Keratinocyte (primary cell): ENCODE measurements at regions not wholly inside any gene's neighbourhood (a gene's known extent, or its start where the extent isn't known, plus 50 kb on each side); places are given as distances from the start of the nearest gene placed in this dataset.

Experiments
- DNase-seq: peaks from one replicate; pipeline ENCODE4 v3.0.0-alpha.2; 2011; ENCODE audit warnings: low read depth, missing footprints, low spot score
- FAIRE-seq: peaks from 2 replicates; lab custom pipeline; 2011; peaks lifted over from hg19 to GRCh38; lab: Jason Lieb, UNC
- H2AFZ ChIP-seq: 2 replicates; pipeline ENCODE4 v1.6.0; 2012; ENCODE audit warnings: low read length, control low read depth, inconsistent platforms; ENCODE audit not compliant: control insufficient read depth
- H3K27ac ChIP-seq: 2 replicates; pipeline ENCODE4 v1.5.1; 2011; ENCODE audit warnings: low read length; ENCODE audit not compliant: control insufficient read depth, insufficient read depth
- H3K27me3 ChIP-seq: 3 replicates; pipeline ENCODE4 v1.6.0; 2011; ENCODE audit warnings: low read length; ENCODE audit not compliant: control insufficient read depth, insufficient read depth; ENCODE audit errors: extremely low read depth
- H3K36me3 ChIP-seq, 2 experiments: 2 replicates in 1 of 2; 3 replicates in 1 of 2; pipeline ENCODE4 v1.5.1; 2011; ENCODE audit warnings: low read length in 2 of 2, mild to moderate bottlenecking in 1 of 2; ENCODE audit not compliant: control insufficient read depth in 2 of 2, insufficient read depth in 2 of 2; ENCODE audit errors: extremely low read depth in 1 of 2
- H3K4me1 ChIP-seq: 3 replicates; pipeline ENCODE4 v1.5.1; 2011; ENCODE audit warnings: low read length; ENCODE audit not compliant: control insufficient read depth, insufficient read depth; ENCODE audit errors: extremely low read depth
- H3K4me2 ChIP-seq: 3 replicates; pipeline ENCODE4 v1.6.0; 2011; ENCODE audit warnings: low read depth, low read length; ENCODE audit not compliant: control insufficient read depth, insufficient read depth; ENCODE audit errors: extremely low read depth
- H3K4me3 ChIP-seq, 3 experiments: fragments of 200-600 bp in 1 of 3; sonication (generic) in 1 of 3; 2 replicates in 2 of 3; 3 replicates in 1 of 3; pipeline ENCODE4 v1.5.1; 2011 to 2016; ENCODE audit warnings: low read length in 3 of 3, mild to moderate bottlenecking in 3 of 3, control low read depth in 2 of 3, inconsistent platforms in 1 of 3, low read depth in 1 of 3, mixed read lengths in 1 of 3, mixed run types in 1 of 3, moderate library complexity in 1 of 3; ENCODE audit not compliant: control insufficient read depth in 2 of 3, insufficient read depth in 2 of 3; ENCODE audit errors: extremely low read depth in 1 of 3
- H3K79me2 ChIP-seq: 2 replicates; pipeline ENCODE4 v1.6.0; 2012; ENCODE audit warnings: low read length; ENCODE audit not compliant: control insufficient read depth, insufficient read depth
- H3K9ac ChIP-seq: 3 replicates; pipeline ENCODE4 v1.6.0; 2011; ENCODE audit warnings: low read length; ENCODE audit not compliant: control insufficient read depth, insufficient read depth; ENCODE audit errors: extremely low read depth
- H3K9me1 ChIP-seq: 3 replicates; pipeline ENCODE4 v1.6.0; 2011; ENCODE audit warnings: low read length; ENCODE audit not compliant: control insufficient read depth, insufficient read depth; ENCODE audit errors: extremely low read depth
- H3K9me3 ChIP-seq: 2 replicates; pipeline ENCODE4 v1.5.1; 2012; ENCODE audit warnings: low read depth, low read length; ENCODE audit not compliant: control insufficient read depth
- H4K20me1 ChIP-seq: 3 replicates; pipeline ENCODE4 v1.6.0; 2011; ENCODE audit warnings: low read length; ENCODE audit not compliant: control insufficient read depth, insufficient read depth; ENCODE audit errors: extremely low read depth
- EZH2 ChIP-seq: IDR thresholded peaks from one replicate; pipeline ENCODE4 v1.6.1; 2012; ENCODE audit warnings: inconsistent platforms, mild to moderate bottlenecking, low read length, moderate library complexity
- dilution Hi-C: fragments of 300-500 bp; cut with MboI; formaldehyde crosslinking; loops from one replicate; pipeline ENCODE4 v1.7.0; 2020; ENCODE audit warnings: low sequenced_read_pairs; ENCODE audit not compliant: extremely low pct_ligation_motif_present
- TF ChIP-seq, protein P1 (sequence below), 3 experiments: IDR thresholded peaks in 1 of 3; conservative IDR thresholded peaks in 1 of 3; optimal IDR thresholded peaks in 1 of 3; 2 replicates in 2 of 3; 3 replicates in 1 of 3; pipeline versions ENCODE3 to v1.5.1; 2011; ENCODE audit warnings: low read length in 3 of 3, mild to moderate bottlenecking in 3 of 3, moderate library complexity in 2 of 3, control low read depth in 1 of 3, inconsistent platforms in 1 of 3; ENCODE audit not compliant: insufficient read depth in 2 of 3; ENCODE audit errors: extremely low read depth in 1 of 3

- H3K9ac ChIP-seq, result no peak overlapping the region
- H3K9me1 ChIP-seq, result no peaks in the 10 kb centered on the region
- no peaks in the 10 kb centered on the region for H3K79me2 ChIP-seq
- H3K27me3 ChIP-seq, result no peaks in the 10 kb centered on the region
- no peaks in the 10 kb centered on the region for H4K20me1 ChIP-seq
- H3K9me3 ChIP-seq, result no peaks in the 10 kb centered on the region
- FAIRE-seq, result no peak
- no peak for TF ChIP-seq EZH2
- TF ChIP-seq, protein P1, sequence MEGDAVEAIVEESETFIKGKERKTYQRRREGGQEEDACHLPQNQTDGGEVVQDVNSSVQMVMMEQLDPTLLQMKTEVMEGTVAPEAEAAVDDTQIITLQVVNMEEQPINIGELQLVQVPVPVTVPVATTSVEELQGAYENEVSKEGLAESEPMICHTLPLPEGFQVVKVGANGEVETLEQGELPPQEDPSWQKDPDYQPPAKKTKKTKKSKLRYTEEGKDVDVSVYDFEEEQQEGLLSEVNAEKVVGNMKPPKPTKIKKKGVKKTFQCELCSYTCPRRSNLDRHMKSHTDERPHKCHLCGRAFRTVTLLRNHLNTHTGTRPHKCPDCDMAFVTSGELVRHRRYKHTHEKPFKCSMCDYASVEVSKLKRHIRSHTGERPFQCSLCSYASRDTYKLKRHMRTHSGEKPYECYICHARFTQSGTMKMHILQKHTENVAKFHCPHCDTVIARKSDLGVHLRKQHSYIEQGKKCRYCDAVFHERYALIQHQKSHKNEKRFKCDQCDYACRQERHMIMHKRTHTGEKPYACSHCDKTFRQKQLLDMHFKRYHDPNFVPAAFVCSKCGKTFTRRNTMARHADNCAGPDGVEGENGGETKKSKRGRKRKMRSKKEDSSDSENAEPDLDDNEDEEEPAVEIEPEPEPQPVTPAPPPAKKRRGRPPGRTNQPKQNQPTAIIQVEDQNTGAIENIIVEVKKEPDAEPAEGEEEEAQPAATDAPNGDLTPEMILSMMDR (optimal IDR thresholded peaks at IDR 0.05 in 1 of 3, IDR thresholded peaks at IDR 0.05 in 1 of 3, conservative IDR thresholded peaks at IDR 0.05 in 1 of 3; ENCODE audit: extremely low read depth in 1 of 3, insufficient read depth in 2 of 3, low read length in 3 of 3), result no peak
- H2AFZ ChIP-seq, result no peak overlapping the region
- dilution Hi-C loops, result no loop called here
- no peak overlapping the region for H3K27ac ChIP-seq
- no peak overlapping the region for H3K4me3 ChIP-seq
- H3K4me1 ChIP-seq, result no peaks in the 10 kb centered on the region
- no peaks in the 10 kb centered on the region for H3K36me3 ChIP-seq
- DNase-seq, result no peak
- H3K4me2 ChIP-seq, result no peak overlapping the region
These were observed 245.0 kb downstream of the ACKR3 start for GRCh38 chr2:236814593-236814992.

DNA sequence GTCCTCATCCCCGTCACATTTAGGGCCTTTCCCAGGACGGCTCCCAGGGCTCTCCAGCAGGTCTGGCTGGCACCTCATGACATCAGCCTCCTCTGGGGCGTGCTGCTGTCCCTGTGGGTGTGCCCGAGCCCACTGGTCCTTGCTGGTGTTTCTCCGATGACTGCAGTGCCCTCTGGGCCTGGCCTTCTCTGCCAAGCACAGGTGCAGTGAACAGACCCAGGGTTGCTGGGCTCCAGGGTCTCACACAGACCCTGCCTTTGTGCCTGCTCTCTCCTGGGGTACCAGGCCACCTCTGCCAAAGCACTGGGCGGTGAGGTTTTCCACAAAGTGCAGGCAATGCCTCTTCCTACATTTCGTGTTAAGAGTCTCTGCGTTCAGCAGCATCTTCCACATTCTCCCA, 246.1 kb downstream of the ACKR3 start:
- Histone ChIP-seq H3K9me1 (no peaks in the 10 kb centered on the region), H3K9me3 (no peaks in the 10 kb centered on the region), H3K27me3 (no peaks in the 10 kb centered on the region), H3K27ac (no peak overlapping the region), H4K20me1 (no peaks in the 10 kb centered on the region), H3K4me2 (no peak overlapping the region), H3K9ac (no peak overlapping the region), H3K4me1 (no peaks in the 10 kb centered on the region), H3K4me3 (no peak overlapping the region), H3K79me2 (no peaks in the 10 kb centered on the region), H3K36me3 (no peaks in the 10 kb centered on the region), H2AFZ (no peak overlapping the region)
- DNase-seq (no peak), FAIRE-seq (no peak)
- dilution Hi-C loops, result no loop called here
- no peak for TF ChIP-seq EZH2
- TF ChIP-seq, protein P1 (optimal IDR thresholded peaks at IDR 0.05 in 1 of 3, IDR thresholded peaks at IDR 0.05 in 1 of 3, conservative IDR thresholded peaks at IDR 0.05 in 1 of 3; ENCODE audit: extremely low read depth in 1 of 3, insufficient read depth in 2 of 3, low read length in 3 of 3), result no peak
